GM18502 (cell line): ENCODE measurements at regions not wholly inside any gene's neighbourhood (a gene's known extent, or its start where the extent isn't known, plus 50 kb on each side); places are given as distances from the start of the nearest gene placed in this dataset.
"Not testable (repeated sequence)": the region's sequence is repeated elsewhere in the genome, so short reads cannot be mapped to it uniquely, and the experiment has no call there.

Source experiments
- ATAC-seq: cut with Tn5 transposase; IDR thresholded peaks from one replicate; pipeline ENCODE4 v1.9.1; 2021; ENCODE audit warnings: mild to moderate bottlenecking; ENCODE audit not compliant: unreplicated experiment, poor library complexity

DNA sequence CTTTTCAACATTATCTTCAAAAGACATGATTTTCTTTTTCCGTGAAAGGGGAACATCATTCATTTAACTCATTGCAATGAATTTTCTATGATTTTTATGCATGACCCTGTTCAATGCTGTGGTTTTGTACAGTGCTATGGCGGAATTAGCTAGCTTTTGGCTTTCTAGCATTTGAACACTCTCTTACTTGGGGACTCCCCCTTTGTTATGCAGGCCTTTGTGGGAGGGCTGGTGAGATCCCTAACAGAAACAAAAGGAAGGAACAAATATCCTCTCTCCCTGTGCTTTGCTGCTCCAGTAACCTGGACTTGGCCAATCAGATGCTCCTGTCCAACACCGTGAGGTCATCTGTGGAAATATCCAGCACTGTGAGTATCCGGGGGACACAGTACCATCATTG lies 353.4 kb upstream of the FZD8 start:
- ATAC-seq, result no peak

DNA sequence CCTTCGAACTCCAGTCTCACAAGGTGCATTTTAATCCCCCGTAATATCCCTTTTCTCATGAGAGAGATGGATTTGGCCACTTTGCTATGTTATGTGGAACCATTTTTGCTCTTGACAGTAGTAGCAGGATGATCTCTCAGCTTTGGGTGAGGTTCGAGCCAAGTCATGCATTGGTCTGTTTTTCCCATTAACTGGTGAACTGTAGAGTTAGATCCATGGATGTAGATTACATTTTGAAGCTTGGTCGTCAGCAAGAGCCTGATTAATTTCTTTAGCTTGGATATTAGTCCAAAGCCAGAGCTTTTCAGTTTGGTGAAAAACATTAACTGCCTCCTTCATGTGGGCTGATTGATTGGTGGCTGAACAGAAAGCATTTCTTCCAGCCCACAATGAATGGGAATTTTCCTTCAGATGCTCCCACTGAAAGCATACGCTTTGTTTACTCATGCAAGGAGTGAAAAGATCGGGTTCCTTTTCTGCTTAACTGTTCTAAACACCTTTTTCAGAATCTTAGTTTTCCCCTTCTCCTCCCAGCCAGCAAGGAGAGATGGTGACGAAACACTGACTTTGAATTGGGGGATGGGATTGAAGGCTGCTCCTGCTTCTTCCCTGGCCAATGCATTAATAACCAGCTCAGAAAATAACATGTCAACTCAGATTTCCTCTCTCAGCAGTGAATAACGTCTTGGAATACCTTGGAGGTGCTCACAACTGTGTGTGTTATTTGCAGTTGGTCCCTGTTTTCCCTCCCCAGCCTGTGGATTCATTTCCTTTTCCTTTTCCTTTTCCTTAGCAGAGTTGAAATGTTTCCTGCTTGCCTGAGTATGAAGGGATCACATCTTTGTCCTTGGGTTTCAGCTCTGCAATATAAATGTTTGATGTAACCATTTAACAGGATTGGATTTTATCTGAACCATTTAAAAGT lies 351.8 kb upstream of the FZD8 start:
- no peak for ATAC-seq

DNA sequence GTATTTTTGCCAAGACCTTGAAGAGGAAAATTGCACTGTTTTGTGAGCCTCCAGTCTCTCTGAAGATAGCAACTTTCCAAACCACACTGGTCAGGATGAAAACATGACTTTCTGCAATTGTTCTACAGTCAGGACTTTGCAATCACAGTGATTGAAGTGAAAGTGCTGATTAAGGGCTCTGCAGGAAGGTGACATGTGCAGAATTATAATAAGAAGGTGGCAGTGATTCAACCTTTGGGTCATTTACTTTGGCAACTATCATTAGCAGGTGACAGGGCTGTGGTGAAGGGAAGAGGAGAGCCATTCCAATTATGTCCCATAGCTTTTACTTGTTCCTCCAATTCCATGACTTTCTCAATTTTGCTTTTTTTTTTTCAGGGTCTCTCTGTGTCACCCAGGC lies 350.0 kb upstream of the FZD8 start:
- ATAC-seq, result no peak

DNA sequence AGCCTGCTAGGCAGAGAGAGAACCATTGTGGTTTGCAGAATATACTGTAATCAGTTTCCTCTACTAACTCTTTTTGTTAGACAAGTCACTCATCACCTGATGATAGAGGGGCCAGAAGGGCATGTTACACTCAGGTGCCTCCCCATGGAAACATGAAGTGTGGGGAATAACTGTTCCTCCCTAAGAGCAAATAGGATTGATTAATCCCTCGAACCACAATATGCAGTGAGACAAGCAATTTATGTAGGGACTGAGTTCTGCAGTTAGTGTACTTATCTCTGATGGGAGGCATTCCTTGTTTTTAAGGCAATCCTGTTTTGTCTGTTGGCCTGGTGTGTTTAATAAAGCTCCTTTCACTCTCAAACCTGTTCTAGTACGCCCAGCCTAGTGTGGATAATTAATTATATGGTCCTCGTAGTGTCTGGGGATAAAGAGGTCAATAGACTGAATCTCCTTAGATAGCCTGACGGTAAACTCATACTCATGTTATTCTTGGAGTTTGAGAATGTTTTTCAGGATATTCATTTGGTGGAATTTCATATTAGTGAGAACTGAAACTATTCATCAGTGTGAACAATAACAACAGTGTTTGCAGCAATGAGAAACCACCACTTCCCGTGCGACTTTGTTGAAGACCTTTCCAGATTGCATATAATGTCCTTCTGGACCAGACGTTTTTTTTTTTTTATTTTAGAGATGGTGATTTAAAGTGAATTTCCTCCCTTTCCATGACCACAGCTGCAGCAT lies 344.8 kb upstream of the FZD8 start:
- ATAC-seq, result no peak

DNA sequence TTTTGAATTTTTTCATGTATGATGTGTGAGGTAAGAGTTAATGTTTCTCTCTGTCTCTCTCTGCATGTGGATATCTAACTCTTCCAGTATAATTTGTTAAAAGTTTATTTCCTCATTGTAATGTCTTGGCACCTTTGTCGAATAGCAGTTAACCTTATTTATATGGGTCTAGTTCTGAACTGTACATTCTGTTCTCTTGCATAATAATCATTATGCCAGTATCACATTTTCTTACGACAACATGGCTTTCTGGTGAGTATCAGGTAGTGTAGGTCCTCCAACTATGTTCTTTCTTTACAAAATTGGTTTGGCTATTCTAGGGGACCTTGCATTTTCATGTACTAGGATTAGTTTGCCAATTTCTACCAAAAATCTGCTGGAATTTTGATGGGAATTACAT lies 337.0 kb upstream of the FZD8 start:
- ATAC-seq, result no peak

DNA sequence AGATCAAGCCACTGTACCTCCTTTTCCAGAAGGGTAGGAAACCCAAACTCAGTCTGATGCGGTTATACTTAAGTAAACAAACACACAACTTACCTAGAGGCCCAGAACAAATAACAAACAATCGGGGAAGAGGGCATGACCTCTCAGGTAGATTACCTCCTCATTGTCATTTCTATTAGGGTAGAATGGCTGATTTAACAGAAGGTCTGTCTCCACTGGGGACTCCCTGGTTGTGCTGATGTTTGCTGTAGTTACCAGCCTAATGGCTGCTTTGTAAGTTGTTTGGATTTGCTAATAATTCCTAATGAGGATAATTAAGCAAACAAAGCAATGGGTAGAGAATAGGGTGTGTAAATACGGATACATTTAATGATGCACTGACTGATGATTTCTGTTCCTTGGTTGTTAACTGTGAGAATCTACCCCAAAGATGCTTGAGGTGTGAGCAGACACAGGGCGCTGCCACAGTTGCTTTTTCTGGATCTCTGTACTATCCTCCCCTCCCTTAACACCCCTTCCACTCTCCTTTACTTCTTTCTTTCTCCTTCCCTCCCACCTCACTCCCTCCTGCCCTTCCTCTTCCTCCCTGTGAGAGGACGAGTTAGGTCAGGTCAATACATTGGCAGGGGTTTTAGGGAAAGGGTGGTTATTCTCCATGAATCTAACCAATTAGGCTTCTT lies 332.0 kb upstream of the FZD8 start:
- not testable (repeated sequence) for ATAC-seq

DNA sequence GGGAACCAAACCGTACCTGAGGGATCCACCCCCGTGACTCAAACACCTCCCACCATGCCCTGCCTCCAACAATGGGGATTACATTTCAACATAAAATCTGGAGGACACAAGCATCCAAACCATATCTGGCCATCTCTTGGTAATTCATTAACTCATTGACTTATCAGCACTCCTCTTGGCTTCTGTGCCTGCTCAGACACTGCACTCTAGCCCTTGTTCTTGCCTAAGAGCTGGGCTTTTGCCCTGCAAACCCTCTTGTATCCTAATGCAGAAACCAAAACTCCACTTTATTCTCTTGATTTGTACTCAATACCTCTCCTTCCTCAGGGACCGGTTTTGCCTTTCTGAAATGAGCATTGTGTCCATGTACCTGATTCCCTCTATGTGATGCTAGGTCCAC lies 330.2 kb upstream of the FZD8 start:
- ATAC-seq, result no peak

DNA sequence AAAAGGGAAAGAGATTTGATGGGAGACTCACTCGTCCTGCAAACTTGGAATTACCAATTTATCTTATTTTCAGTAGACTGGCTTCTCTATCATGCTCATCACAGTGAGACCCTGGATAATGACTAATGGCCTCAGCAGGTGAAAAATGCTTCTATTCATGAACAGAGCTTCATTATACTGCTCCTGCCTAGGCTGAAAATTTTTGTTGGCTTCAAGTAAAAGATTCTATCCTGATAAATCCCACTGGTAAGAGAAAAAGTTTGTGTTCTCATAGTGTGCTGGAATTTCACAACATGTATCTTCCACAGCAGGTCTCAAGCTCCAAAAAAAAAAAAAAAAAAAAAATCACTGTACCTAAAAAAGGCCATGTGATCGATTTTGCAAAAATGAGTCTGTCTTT lies 329.3 kb upstream of the FZD8 start:
- ATAC-seq, result no peak

DNA sequence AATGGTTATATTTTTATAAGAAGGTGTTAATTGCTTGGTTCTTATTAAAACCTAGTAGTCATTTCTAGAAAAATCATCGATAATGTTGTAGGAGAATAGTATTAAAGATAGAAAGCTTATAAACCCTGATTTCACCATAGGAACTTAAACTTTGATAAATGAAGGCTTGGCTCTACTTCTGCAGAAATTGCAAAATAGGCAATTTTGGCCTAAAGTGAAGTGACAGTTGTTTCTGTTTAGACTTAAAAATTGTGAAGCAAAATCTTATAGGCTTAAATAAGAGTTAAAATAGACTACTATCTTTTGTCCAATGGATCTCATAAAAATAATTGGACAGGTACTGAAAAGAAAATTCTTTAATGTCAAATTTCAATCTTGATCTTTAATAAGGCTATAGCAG lies 321.6 kb upstream of the FZD8 start:
- no peak for ATAC-seq

DNA sequence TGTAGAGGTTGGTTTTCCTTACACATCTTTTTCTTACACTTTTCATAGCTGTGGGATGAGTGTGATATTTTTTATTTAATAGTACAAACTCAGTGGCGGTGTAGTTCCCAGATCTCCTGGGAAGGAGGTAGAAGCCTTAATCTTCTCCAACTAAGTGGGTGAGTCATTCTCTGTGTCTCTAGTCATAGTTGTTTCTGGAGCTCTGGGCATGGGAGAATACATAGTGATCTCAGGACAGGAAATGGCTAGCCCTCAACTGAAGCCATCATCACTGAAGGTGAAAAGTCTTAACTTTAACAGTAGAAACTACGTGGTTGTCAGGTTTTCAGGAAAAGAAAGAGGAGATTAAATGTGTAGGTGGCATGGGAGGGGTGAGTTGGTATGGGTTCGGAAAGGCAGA lies 319.4 kb upstream of the FZD8 start:
- ATAC-seq, result no peak

DNA sequence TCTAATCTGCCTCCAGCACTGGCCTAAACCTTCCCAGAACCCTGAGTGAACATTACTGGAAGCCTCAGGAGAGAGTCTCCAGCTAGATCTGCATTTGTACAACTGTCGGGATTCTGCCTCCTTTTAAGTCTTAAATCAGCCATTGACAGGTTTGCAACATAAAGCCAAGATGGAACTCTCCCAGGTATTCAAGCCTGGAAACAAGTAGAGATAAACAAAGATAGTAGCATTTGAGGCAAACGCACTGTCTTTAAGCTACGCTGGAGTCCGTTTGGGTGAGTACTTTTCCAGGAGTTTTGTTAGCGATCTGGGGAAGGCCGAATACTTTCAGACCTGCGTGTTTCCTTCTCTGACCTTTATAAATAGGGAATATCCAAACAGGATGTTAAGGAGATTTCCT lies 317.2 kb upstream of the FZD8 start:
- ATAC-seq, result no peak

DNA sequence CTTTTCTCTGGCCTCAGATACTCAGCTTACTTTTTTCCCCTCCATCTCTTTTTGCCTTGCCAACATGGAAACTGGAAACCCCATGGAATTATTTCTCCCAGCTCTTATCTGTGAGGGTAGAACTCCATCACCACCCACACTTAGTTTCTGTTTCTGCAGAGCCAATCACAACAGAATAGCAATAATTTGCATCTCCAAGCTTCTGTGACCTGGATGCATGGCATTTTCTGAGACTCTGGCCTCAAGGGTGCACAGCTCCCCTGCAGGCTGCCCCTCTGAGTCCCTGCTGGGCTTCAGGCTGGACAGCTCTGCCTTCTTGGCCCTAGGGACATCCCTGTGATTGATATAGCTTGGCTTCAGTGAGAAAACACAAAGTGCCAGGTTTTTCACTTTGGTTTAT lies 316.5 kb upstream of the FZD8 start:
- not testable (repeated sequence) for ATAC-seq

DNA sequence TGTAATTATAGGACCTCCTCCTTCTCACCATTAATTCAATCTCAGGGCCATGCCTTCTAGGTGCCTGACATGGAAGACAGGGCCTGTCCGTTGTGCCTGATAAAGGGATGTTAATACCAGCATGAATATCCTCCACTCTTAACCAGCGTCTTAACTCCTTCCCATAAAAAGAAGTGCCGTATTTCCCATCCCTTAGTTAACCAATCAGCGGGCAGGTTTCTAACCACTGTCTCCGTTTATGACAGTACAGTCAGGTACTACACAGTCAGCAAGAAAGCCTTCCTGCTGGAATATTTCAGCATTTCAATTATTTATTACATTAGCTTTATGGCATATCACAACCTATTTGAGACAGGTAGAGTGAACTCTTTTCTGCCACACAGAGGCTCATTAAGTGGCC lies 308.6 kb upstream of the FZD8 start:
- no peak for ATAC-seq

DNA sequence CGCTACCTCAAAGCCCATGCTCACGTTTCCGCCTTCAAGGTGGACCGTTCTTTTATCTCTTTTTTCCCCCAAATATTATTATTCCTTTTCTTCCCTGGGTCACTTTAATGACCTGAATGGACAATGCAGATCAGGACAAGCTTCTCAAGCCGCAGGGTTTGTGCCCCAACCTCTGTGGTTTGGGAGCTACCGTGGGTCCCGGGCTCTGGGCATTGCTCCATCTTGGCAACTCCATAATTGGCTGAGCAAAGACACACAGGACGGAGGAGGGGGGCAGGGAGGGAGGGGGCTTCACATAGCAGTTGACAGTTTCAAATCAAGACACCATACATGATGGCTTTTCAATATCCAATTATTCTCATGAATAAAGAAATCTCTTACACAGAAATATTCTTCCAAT lies 308.1 kb upstream of the FZD8 start:
- no peak for ATAC-seq

DNA sequence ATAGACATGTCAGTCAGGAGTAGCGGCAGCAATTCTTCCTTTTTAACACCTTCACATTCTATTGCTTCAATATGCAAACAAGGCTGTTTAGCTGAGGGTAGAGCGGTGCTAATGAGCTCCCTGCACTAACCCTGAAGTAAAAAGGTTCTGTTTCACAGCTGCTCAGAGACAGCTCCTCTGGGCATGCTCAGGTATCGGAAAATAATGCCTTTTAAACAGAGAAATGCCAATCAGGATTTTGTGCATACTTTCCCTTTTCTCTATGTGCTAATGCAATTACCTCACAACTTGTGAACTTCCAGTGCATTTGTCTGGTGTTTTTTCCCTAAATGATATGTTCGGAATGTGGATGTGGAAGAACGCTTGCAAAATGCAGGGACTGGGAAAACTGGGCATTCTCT lies 307.7 kb upstream of the FZD8 start:
- no peak for ATAC-seq

DNA sequence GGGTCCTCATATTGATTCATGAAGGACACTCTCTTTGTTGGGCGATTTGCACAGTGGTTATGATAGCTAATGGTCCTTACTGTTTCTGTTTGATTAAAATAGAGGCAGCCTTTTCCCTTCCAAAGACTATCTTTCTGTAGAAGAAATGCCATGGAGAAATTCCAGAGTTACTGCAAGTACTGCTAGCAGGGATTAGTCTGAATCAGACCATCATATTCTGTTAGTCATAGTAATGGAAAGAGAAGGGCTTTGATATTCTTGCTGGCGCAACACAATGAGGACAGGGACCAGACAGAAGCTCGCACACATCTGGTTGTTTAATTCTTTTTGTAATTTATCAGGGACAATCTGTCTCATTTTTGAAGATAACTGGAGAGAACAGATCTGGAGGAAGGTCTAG lies 304.5 kb upstream of the FZD8 start:
- no peak for ATAC-seq

DNA sequence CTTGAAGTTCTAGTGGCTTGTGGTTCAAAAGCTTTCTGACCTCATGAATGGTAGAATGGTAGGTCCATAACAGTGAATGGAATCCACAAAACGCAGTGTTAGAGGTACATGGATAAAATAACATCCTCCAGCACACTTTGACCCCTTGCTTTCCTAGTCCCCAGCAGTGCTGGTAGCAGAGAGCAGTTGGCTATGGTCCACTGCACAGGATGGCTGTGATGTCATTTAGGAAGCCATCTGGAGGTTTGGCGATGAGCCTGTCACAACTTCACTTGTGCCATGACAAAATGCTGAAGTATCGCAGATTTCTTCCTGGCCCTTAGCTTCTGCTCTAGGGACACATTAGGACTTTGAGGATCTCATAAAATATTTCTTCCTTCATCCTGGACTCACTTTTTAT lies 300.0 kb upstream of the FZD8 start:
- ATAC-seq, result no peak

DNA sequence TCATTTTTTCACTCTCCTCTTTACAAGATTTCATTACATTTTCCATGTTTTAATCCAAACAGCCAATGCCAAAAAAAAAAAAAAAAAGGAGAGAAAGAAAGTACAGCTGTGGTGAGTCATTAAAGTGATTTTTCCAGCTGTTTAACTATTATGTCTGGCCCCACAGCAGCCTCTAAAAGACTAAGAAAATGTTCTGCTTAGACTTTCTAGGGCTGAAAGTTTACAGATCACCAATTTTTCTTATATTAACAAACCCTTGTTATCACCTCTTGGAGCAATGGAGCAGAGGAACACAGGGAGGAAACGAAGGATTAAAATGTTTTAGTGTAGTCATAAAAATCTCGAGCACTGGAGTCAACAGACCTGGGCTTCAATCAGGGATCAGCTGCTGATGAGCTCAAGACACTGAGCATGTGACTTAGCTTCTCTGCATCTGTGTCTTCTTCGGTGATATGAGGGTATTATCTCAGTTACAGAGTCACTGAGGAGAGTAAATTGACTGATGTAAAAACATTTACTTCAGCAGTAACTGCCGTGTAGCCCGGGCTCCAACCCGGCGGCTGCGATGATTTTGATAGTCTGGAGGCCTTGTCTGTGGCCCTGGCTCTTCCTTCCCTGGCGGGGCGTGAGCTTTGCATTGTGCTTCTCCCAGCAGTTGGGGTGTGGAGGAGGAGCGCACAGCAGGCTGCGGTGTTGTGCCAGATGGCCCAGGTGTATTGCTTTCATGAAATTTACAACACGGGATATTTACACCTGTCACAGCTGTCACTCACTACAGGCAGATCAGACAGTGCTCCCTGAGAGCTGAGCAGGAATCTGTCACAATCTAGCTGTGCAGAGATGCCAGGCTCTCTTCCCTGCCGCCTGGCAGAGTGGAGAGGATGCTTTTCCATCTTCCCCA lies 298.3 kb upstream of the FZD8 start:
- ATAC-seq, result no peak

DNA sequence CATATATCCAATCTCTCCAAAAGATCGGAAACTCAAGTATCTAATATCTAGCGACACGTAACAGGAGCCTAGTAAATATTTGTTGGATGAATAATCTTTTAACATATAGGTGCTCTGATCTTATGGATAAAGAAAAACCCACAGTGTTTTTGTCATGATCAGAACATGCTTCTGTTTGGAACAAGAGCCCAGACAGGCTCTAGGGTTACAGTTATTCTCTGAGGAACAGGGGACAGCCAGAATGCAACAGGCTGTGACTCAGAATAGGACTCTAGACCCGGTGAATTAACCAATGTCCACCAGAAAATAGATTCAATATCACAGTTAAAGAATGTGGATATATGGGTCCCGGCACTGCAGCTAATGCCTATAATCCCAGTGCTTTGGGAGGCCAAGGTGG lies 296.1 kb upstream of the FZD8 start:
- no peak for ATAC-seq

DNA sequence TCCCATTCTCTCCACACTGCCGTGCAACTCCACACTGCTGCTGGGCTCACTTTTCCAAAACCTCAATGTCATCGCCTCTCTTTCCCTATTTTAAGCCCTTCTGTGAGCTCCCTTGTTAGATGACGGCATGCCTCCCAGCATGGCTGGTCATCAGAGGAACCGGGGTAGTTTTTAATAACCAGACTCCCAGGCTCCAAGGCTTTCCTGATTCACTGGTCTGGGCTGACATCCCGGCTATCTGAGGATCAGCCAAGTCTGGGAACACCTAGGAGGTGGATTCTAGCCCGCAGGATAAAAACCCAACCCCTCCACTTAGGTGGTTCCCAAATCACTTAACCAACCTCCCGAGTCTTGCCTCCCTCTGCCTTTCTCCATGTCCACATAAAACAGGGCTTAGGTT lies 295.4 kb upstream of the FZD8 start:
- no peak for ATAC-seq
